WERI-Rb-1 (cell line): ENCODE measurements at regions not wholly inside any gene's neighbourhood (a gene's known extent, or its start where the extent isn't known, plus 50 kb on each side); places are given as distances from the start of the nearest gene placed in this dataset.

Source experiments
- DNase-seq: peaks from one replicate; pipeline ENCODE4 v3.0.0-alpha.2; 2020
- H3K27ac ChIP-seq: fragments of 250-450 bp; sonication (Bioruptor Pico); 2 replicates; pipeline ENCODE4 v1.5.1; 2020; ENCODE audit warnings: mild to moderate bottlenecking, moderate library complexity
- H3K27me3 ChIP-seq: fragments of 250-450 bp; sonication (Bioruptor Pico); 2 replicates; pipeline ENCODE4 v1.5.1; 2021; ENCODE audit warnings: mild to moderate bottlenecking, low read depth, moderate library complexity; ENCODE audit not compliant: insufficient read depth, severe bottlenecking
- H3K36me3 ChIP-seq: fragments of 250-450 bp; sonication (Bioruptor Pico); 2 replicates; pipeline ENCODE4 v1.5.1; 2020; ENCODE audit warnings: mild to moderate bottlenecking, moderate library complexity
- H3K4me3 ChIP-seq: 2 replicates; pipeline ENCODE4 v1.5.1; 2011; ENCODE audit warnings: low read depth, mild to moderate bottlenecking, control low read depth, low read length
- H3K9me3 ChIP-seq: fragments of 250-450 bp; sonication (Bioruptor Pico); 2 replicates; pipeline ENCODE4 v1.5.1; 2021; ENCODE audit warnings: mild to moderate bottlenecking, moderate library complexity; ENCODE audit not compliant: severe bottlenecking
- CTCF ChIP-seq: IDR thresholded peaks from 2 replicates; pipeline ENCODE4 v1.5.1; 2011; ENCODE audit warnings: low read depth, mild to moderate bottlenecking, control low read depth, inconsistent platforms, low read length

- no peaks in the 10 kb centered on the region for H3K27me3 ChIP-seq
- no peaks in the 10 kb centered on the region for H3K36me3 ChIP-seq
- H3K9me3 ChIP-seq: no peaks in the 10 kb centered on the region
- H3K4me3 ChIP-seq: no peak overlapping the region
- DNase-seq: no peak
- no peak overlapping the region for H3K27ac ChIP-seq
- no peak for TF ChIP-seq CTCF
These were observed 426.5 kb downstream of the NR2F1-AS1 start for GRCh38 chr5:93154535-93154934.

GRCh38 chr5:93153461-93153860 lies 427.6 kb downstream of the NR2F1-AS1 start:
- Histone ChIP-seq H3K27ac (no peak overlapping the region), H3K4me3 (no peak overlapping the region), H3K9me3 (no peaks in the 10 kb centered on the region), H3K36me3 (no peaks in the 10 kb centered on the region), H3K27me3 (no peaks in the 10 kb centered on the region)
- no peak for DNase-seq
- TF ChIP-seq CTCF: no peak

GRCh38 chr5:93151896-93152295 lies 429.1 kb downstream of the NR2F1-AS1 start:
- Histone ChIP-seq H3K36me3 (no peaks in the 10 kb centered on the region), H3K27ac (no peak overlapping the region), H3K9me3 (no peaks in the 10 kb centered on the region), H3K4me3 (no peak overlapping the region), H3K27me3 (no peaks in the 10 kb centered on the region)
- no peak for TF ChIP-seq CTCF
- no peak for DNase-seq

GRCh38 chr5:93151121-93151520 lies 429.9 kb downstream of the NR2F1-AS1 start:
- no peak for DNase-seq
- no peak for TF ChIP-seq CTCF
- Histone ChIP-seq H3K27me3 (no peaks in the 10 kb centered on the region), H3K4me3 (no peak overlapping the region), H3K36me3 (no peaks in the 10 kb centered on the region), H3K9me3 (no peaks in the 10 kb centered on the region), H3K27ac (no peak overlapping the region)

- Histone ChIP-seq H3K9me3 (no peaks in the 10 kb centered on the region), H3K27ac (no peak overlapping the region), H3K4me3 (no peak overlapping the region), H3K27me3 (no peaks in the 10 kb centered on the region), H3K36me3 (no peaks in the 10 kb centered on the region)
- TF ChIP-seq CTCF: no peak
- no peak for DNase-seq
These were observed 430.6 kb downstream of the NR2F1-AS1 start for GRCh38 chr5:93150311-93151012.

- no peak for TF ChIP-seq CTCF
- Histone ChIP-seq H3K36me3 (no peaks in the 10 kb centered on the region), H3K27ac (no peak overlapping the region), H3K27me3 (no peaks in the 10 kb centered on the region), H3K9me3 (no peaks in the 10 kb centered on the region), H3K4me3 (no peak overlapping the region)
- no peak for DNase-seq
These were observed 435.3 kb downstream of the NR2F1-AS1 start for GRCh38 chr5:93145767-93146166.
